ENCODE measurements at regions not wholly inside any gene's neighbourhood (a gene's known extent, or its start where the extent isn't known, plus 50 kb on each side); places are given as distances from the start of the nearest gene placed in this dataset.

DNA sequence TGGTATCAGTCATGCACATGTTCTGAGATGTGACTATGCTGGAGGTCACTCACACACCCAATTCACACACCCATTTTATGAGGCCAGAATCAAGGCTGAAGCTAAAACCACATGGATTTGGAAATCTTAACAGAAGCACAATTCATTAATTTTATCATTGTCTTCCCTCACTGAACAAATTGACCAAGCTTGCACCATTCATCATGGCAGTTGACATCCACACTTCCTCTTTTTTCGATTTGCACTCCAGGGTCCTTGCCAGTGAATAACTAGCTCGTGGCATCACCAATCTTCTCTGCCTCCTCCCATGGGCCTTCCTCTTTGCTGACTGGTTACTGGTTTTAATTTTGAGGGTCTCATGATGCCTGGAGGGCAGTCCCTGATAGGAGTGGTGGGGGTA, 123.0 kb upstream of the ASIC2 start:
- TF ChIP-seq, protein P1, sequence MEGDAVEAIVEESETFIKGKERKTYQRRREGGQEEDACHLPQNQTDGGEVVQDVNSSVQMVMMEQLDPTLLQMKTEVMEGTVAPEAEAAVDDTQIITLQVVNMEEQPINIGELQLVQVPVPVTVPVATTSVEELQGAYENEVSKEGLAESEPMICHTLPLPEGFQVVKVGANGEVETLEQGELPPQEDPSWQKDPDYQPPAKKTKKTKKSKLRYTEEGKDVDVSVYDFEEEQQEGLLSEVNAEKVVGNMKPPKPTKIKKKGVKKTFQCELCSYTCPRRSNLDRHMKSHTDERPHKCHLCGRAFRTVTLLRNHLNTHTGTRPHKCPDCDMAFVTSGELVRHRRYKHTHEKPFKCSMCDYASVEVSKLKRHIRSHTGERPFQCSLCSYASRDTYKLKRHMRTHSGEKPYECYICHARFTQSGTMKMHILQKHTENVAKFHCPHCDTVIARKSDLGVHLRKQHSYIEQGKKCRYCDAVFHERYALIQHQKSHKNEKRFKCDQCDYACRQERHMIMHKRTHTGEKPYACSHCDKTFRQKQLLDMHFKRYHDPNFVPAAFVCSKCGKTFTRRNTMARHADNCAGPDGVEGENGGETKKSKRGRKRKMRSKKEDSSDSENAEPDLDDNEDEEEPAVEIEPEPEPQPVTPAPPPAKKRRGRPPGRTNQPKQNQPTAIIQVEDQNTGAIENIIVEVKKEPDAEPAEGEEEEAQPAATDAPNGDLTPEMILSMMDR (IDR thresholded peaks at IDR 0.05), result no peak
- no peak for TF ChIP-seq EZH2 (IDR thresholded peaks at IDR 0.05; ENCODE audit: borderline replicate concordance, insufficient read depth, low read depth, low read length, poor library complexity, severe bottlenecking)
